ENCODE measurements at regions not wholly inside any gene's neighbourhood (a gene's known extent, or its start where the extent isn't known, plus 50 kb on each side); places are given as distances from the start of the nearest gene placed in this dataset.

- no peak for DNase-seq (ENCODE audit: extremely low read depth, low read depth, low spot score)
Measured at GRCh38 chr9:91039125-91039834, 237.7 kb downstream of the SYK start.

- no peak for DNase-seq (ENCODE audit: extremely low read depth, low read depth, low spot score)
Measured at GRCh38 chr9:91039835-91040140, 238.2 kb downstream of the SYK start.

GRCh38 chr9:91040371-91041215 is 239.0 kb downstream of the SYK start:
- DNase-seq (ENCODE audit: extremely low read depth, low read depth, low spot score), result no peak

- no peak for DNase-seq (ENCODE audit: extremely low read depth, low read depth, low spot score)
Measured at GRCh38 chr9:91042024-91042423, 240.4 kb downstream of the SYK start.

- no peak for DNase-seq (ENCODE audit: extremely low read depth, low read depth, low spot score)
Measured at GRCh38 chr9:91042541-91042940, 240.9 kb downstream of the SYK start.

- no peak for DNase-seq (ENCODE audit: extremely low read depth, low read depth, low spot score)
Measured at GRCh38 chr9:91043056-91043810, 241.6 kb downstream of the SYK start.

GRCh38 chr9:91043811-91044175 is 242.2 kb downstream of the SYK start:
- no peak for DNase-seq (ENCODE audit: extremely low read depth, low read depth, low spot score)

GRCh38 chr9:91044354-91044753 is 242.7 kb downstream of the SYK start:
- DNase-seq (ENCODE audit: extremely low read depth, low read depth, low spot score), result no peak

GRCh38 chr9:91045041-91045440 is 243.4 kb downstream of the SYK start:
- DNase-seq (ENCODE audit: extremely low read depth, low read depth, low spot score), result no peak

GRCh38 chr9:91047529-91047928 is 245.9 kb downstream of the SYK start:
- no peak for DNase-seq (ENCODE audit: extremely low read depth, low read depth, low spot score)

- DNase-seq (ENCODE audit: extremely low read depth, low read depth, low spot score), result no peak
Measured at GRCh38 chr9:91047993-91048607, 246.5 kb downstream of the SYK start.

- DNase-seq (ENCODE audit: extremely low read depth, low read depth, low spot score), result no peak
Measured at GRCh38 chr9:91048749-91049148, 247.1 kb downstream of the SYK start.

GRCh38 chr9:91053824-91054223 is 252.2 kb downstream of the SYK start:
- DNase-seq (ENCODE audit: extremely low read depth, low read depth, low spot score), result no peak

- DNase-seq (ENCODE audit: extremely low read depth, low read depth, low spot score), result no peak
Measured at GRCh38 chr9:91055845-91056244, 254.2 kb downstream of the SYK start.

- no peak for DNase-seq (ENCODE audit: extremely low read depth, low read depth, low spot score)
Measured at GRCh38 chr9:91056486-91056885, 254.9 kb downstream of the SYK start.

- DNase-seq (ENCODE audit: extremely low read depth, low read depth, low spot score), result no peak
Measured at GRCh38 chr9:91056917-91057316, 255.3 kb downstream of the SYK start.

GRCh38 chr9:91059713-91060112 is 258.1 kb downstream of the SYK start:
- DNase-seq (ENCODE audit: extremely low read depth, low read depth, low spot score), result no peak

GRCh38 chr9:91060520-91061343 is 259.1 kb downstream of the SYK start:
- no peak for DNase-seq (ENCODE audit: extremely low read depth, low read depth, low spot score)

- no peak for DNase-seq (ENCODE audit: extremely low read depth, low read depth, low spot score)
Measured at GRCh38 chr9:91061506-91061905, 259.9 kb downstream of the SYK start.

- DNase-seq (ENCODE audit: extremely low read depth, low read depth, low spot score), result no peak
Measured at GRCh38 chr9:91062281-91062680, 260.7 kb downstream of the SYK start.

All from glomerular endothelial cell (primary cell).